Activated T-cell treated with anti-CD3 and anti-CD28 coated beads, Interleukin-2, amount 50 U/mL, for 24 hours (primary cell): ENCODE measurements at regions not wholly inside any gene's neighbourhood (a gene's known extent, or its start where the extent isn't known, plus 50 kb on each side); places are given as distances from the start of the nearest gene placed in this dataset.

Source experiments
- DNase-seq: peaks from one replicate; pipeline ENCODE4 v3.0.0-alpha.2; 2020
- H3K27ac Mint-ChIP-seq: 2 replicates; pipeline ENCODE4 v1.8.0; 2020; ENCODE audit warnings: mild to moderate bottlenecking, mixed read lengths
- H3K27me3 Mint-ChIP-seq: 2 replicates; pipeline ENCODE4 v1.8.0; 2020; ENCODE audit warnings: mixed read lengths
- H3K36me3 Mint-ChIP-seq: 2 replicates; pipeline ENCODE4 v1.8.0; 2020; ENCODE audit warnings: low read depth, mixed read lengths
- H3K4me1 Mint-ChIP-seq: 2 replicates; pipeline ENCODE4 v1.8.0; 2020; ENCODE audit warnings: low read depth, mixed read lengths
- H3K4me3 Mint-ChIP-seq: 2 replicates; pipeline ENCODE4 v1.8.0; 2020; ENCODE audit warnings: mild to moderate bottlenecking, moderate library complexity, mixed read lengths
- H3K9me3 Mint-ChIP-seq: 2 replicates; pipeline ENCODE4 v1.8.0; 2020; ENCODE audit warnings: mixed read lengths

DNA sequence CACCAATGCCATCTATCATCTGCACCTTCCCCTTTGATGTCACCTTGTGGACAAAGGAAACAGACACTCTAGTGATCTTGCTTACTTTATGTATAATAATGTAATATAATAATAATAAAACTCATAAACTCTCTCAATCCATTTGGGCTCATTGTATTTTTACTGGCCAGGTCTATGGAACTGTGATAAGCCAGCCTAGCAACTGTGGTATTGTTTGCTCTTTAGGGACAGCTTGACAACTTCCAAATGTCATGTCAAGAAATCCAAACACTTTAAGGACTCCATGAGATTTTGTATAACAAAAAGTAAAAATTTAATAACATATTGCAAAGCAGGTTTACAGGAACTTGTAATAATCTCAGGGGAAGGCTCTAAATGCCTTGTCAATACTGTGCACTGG is 1163.4 kb upstream of the TMPRSS15 start:
- Mint-ChIP-seq H3K4me3 (no peak overlapping the region), H3K9me3 (peaks cover 4% of the 10 kb centered on the region), H3K4me1 (no peaks in the 10 kb centered on the region), H3K27ac (no peak overlapping the region), H3K36me3 (no peaks in the 10 kb centered on the region), H3K27me3 (no peaks in the 10 kb centered on the region)
- DNase-seq = no peak

DNA sequence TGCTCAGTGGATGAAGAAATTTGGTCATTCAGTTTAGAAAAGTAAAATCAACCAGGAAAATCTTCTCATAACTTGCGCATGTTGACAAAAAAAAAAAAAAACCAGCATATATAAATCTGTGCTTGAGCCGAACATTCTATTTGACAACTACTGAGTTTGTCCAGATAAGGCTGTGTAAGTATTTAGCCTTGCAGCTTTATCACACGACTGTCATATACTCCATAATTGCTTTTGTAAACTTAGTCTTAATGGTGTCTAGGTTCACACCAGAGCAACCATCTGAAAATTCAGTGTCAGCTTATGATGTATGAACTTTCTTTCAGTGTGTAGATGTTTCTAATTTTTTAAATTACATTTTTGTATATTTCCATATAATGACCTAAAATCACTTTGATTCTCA is 1173.8 kb upstream of the TMPRSS15 start:
- Mint-ChIP-seq H3K9me3 (peaks cover 3% of the 10 kb centered on the region), H3K4me1 (no peaks in the 10 kb centered on the region), H3K4me3 (no peak overlapping the region), H3K27ac (no peak overlapping the region), H3K36me3 (no peaks in the 10 kb centered on the region), H3K27me3 (no peaks in the 10 kb centered on the region)
- no peak for DNase-seq

DNA sequence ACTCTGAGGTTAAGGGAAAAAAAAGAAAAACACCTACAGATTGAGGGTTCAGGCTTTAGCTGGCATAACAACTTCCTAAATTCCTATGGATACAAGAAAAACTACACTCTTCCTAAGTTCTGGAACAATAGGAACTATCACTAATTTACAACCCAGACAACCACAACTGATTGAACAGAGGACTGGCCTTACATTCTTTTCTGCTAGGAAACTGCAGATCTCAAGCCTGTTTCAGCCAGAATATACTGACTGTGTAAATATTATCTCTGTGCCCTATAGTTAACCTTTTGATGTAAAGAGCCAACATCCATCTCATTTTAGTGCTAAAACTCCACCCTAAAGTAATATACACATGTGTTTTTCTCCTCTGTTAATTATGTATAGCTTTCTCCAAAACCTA is 1186.5 kb upstream of the TMPRSS15 start:
- peaks cover 11% of the 10 kb centered on the region for H3K9me3 Mint-ChIP-seq
- no peaks in the 10 kb centered on the region for H3K36me3 Mint-ChIP-seq
- no peak for DNase-seq
- H3K27me3 Mint-ChIP-seq = no peaks in the 10 kb centered on the region
- H3K4me1 Mint-ChIP-seq = no peaks in the 10 kb centered on the region
- no peak overlapping the region for H3K4me3 Mint-ChIP-seq
- no peak overlapping the region for H3K27ac Mint-ChIP-seq

- DNase-seq = no peak
- H3K4me1 Mint-ChIP-seq = no peaks in the 10 kb centered on the region
- H3K27me3 Mint-ChIP-seq = no peaks in the 10 kb centered on the region
- peaks cover 13% of the 10 kb centered on the region for H3K9me3 Mint-ChIP-seq
- H3K27ac Mint-ChIP-seq = no peak overlapping the region
- no peaks in the 10 kb centered on the region for H3K36me3 Mint-ChIP-seq
- no peak overlapping the region for H3K4me3 Mint-ChIP-seq
Observed at GRCh38 chr21:19603011-19603593, 1199.5 kb upstream of the TMPRSS15 start.

DNA sequence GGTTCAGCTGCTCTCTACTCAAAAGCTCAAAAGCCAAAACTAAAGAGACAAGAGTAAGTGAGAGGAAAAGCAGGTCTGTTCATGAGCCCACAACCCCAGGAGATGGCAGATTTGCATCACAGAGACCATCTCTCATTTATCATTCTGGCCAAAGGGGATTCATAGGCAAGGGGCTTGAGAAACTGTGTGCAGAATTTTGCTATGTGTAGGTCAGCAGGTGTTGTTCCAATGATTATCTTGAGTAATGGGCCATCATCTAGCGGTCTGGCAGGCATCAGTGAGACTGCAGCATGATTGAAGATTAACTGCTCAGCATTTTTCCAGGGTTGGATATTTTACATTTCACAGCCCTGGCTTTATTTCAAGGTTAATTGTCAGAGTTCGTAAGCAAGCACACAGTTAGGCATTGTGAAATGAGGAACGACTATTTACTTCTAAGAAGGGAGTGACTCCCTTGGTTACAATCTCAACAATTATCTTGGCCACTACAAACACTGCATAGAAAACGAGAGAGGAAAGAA is 1204.6 kb upstream of the TMPRSS15 start:
- H3K27me3 Mint-ChIP-seq = no peaks in the 10 kb centered on the region
- peaks cover 6% of the 10 kb centered on the region for H3K9me3 Mint-ChIP-seq
- H3K27ac Mint-ChIP-seq = no peak overlapping the region
- DNase-seq = no peak
- no peaks in the 10 kb centered on the region for H3K4me1 Mint-ChIP-seq
- no peaks in the 10 kb centered on the region for H3K36me3 Mint-ChIP-seq
- no peak overlapping the region for H3K4me3 Mint-ChIP-seq

DNA sequence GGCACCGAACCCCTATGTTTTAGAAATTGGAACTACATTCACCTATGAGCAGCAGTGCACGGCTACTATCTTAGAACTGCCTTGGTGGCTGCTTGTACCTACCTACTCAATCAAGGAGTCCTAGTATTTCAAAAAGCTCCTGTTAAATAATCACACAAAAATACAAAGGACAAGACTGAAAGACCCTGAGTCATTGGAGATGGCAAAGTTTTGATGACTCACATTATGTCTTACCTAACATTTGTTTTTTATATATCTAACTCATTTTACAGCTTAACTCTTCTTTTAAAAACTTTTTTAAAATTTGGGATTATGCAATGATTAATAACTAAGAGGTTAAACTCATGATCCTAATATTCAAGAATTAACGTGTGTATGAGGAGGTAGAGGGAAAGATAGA is 1206.0 kb upstream of the TMPRSS15 start:
- H3K27ac Mint-ChIP-seq = no peak overlapping the region
- no peak for DNase-seq
- H3K36me3 Mint-ChIP-seq = no peaks in the 10 kb centered on the region
- no peaks in the 10 kb centered on the region for H3K27me3 Mint-ChIP-seq
- H3K4me3 Mint-ChIP-seq = no peak overlapping the region
- no peaks in the 10 kb centered on the region for H3K4me1 Mint-ChIP-seq
- peaks cover 10% of the 10 kb centered on the region for H3K9me3 Mint-ChIP-seq

DNA sequence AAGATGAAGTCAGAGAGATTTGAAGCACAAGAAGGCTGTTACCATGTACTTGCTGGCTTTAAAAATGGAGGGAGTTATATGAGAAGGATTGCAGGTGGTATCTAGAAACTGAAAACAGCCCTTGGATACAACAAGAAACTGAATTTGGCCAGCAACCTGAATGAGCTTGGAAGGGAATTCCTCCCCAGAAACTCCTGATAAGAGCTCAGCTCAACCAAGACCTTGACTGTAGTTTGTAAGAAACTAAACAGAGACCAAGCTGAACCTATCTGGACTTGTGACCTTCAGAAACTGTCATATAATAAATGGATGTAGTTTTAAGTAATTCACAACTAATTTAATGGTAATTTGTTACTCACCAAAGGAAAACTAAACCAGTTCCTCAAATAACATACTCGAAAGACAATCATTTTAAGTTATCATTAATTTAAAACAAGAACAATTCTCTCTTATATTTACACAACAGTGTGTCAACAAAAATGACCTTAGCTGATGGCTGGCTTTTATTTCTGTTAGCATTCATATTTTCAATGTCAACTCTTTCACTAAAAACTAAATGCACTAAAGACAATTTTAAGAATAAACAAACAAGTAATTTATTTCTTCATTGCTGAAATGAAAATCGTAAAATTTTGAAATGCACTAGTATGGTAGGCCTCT is 1218.4 kb upstream of the TMPRSS15 start:
- peaks cover 13% of the 10 kb centered on the region for H3K9me3 Mint-ChIP-seq
- no peaks in the 10 kb centered on the region for H3K36me3 Mint-ChIP-seq
- no peak for DNase-seq
- H3K27me3 Mint-ChIP-seq = no peaks in the 10 kb centered on the region
- no peak overlapping the region for H3K27ac Mint-ChIP-seq
- H3K4me1 Mint-ChIP-seq = no peaks in the 10 kb centered on the region
- no peak overlapping the region for H3K4me3 Mint-ChIP-seq

DNA sequence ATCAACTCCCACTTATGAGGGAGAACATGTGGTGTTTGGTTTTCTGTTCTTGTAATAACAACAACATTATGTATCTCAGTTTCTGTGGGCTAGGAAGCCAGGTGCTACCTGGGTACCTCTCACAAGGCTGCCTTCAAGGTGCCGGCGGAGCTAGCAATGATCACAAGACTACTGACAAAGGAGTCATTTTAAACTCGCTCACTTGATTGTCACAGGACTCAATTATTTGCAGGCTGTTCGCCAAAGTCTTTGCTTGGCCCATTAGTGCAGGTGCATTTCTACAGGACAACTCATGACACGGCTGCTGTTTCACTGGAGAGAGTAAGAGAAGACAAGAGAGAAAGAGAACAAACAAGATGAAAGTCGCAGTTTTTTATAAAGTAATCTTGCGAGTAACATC is 1237.4 kb upstream of the TMPRSS15 start:
- Mint-ChIP-seq H3K36me3 (no peaks in the 10 kb centered on the region), H3K4me3 (no peak overlapping the region), H3K27ac (no peak overlapping the region)

GRCh38 chr21:19648391-19648790 is 1244.8 kb upstream of the TMPRSS15 start:
- Mint-ChIP-seq H3K36me3 (no peaks in the 10 kb centered on the region), H3K4me3 (no peak overlapping the region), H3K27me3 (no peaks in the 10 kb centered on the region), H3K27ac (no peak overlapping the region), H3K9me3 (peaks cover 3% of the 10 kb centered on the region), H3K4me1 (no peaks in the 10 kb centered on the region)
- DNase-seq = no peak

More for the DNA sequence above, 1237.4 kb upstream of the TMPRSS15 start:
- H3K9me3 Mint-ChIP-seq = peaks cover 6% of the 10 kb centered on the region
- DNase-seq = no peak
- H3K4me1 Mint-ChIP-seq = no peaks in the 10 kb centered on the region
- H3K27me3 Mint-ChIP-seq = no peaks in the 10 kb centered on the region

- no peaks in the 10 kb centered on the region for H3K36me3 Mint-ChIP-seq
- H3K27me3 Mint-ChIP-seq = no peaks in the 10 kb centered on the region
- DNase-seq = no peak
- H3K27ac Mint-ChIP-seq = no peak overlapping the region
- H3K4me3 Mint-ChIP-seq = no peak overlapping the region
- H3K9me3 Mint-ChIP-seq = peaks cover 19% of the 10 kb centered on the region
- H3K4me1 Mint-ChIP-seq = no peaks in the 10 kb centered on the region
Observed at GRCh38 chr21:19683492-19683891, 1279.9 kb upstream of the TMPRSS15 start.

DNA sequence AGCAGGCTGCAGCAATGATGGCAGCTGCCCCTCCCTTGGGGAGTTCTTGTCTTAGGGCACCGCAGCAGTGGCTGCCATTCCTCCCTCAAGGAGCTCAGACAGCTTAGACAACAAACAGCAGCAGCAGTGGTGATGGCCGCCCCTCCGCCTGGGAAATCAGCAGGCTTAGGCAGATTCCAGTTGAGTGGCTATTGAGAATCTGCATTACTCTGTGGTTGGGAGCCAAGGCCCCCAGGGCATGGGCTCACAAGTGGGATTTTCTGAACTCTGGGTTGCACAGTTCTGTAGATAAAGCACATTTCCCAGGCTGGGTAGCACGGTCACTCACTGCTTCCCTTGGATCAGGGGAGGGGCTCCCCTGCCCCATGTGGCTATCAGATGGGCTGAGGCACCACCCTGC is 1280.7 kb upstream of the TMPRSS15 start:
- Mint-ChIP-seq H3K27ac (no peak overlapping the region), H3K27me3 (no peaks in the 10 kb centered on the region), H3K36me3 (no peaks in the 10 kb centered on the region), H3K4me3 (no peak overlapping the region), H3K4me1 (no peaks in the 10 kb centered on the region), H3K9me3 (peaks cover 16% of the 10 kb centered on the region)
- DNase-seq = no peak

- Mint-ChIP-seq H3K27me3 (no peaks in the 10 kb centered on the region), H3K4me1 (no peaks in the 10 kb centered on the region), H3K27ac (no peak overlapping the region), H3K9me3 (peaks cover 13% of the 10 kb centered on the region), H3K4me3 (no peak overlapping the region), H3K36me3 (no peaks in the 10 kb centered on the region)
- no peak for DNase-seq
Observed at GRCh38 chr21:19692231-19692630, 1288.6 kb upstream of the TMPRSS15 start.

DNA sequence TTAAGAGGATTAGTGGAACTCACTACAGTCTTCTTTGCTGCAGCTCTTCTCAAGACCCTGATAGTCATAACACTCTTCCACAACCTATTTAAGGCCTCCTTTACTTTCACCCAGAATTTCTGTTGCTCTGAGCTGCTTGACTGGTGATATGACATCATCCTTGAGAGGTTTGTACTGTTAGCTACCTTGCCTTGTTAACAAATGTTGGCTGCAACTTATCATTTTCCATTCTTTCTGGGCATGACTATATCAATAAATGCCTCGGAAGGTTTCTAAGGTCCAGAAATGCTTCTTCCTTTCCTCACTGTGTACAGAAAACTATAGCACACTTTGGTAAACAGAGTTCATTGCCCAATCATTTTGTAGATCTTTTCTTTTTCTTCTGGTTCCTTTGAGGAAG is 1292.2 kb upstream of the TMPRSS15 start:
- H3K36me3 Mint-ChIP-seq = no peaks in the 10 kb centered on the region
- H3K27ac Mint-ChIP-seq = no peak overlapping the region
- H3K4me1 Mint-ChIP-seq = no peaks in the 10 kb centered on the region
- H3K27me3 Mint-ChIP-seq = no peaks in the 10 kb centered on the region
- peaks cover 11% of the 10 kb centered on the region for H3K9me3 Mint-ChIP-seq
- H3K4me3 Mint-ChIP-seq = no peak overlapping the region
- no peak for DNase-seq

GRCh38 chr21:19700476-19700875 is 1296.9 kb upstream of the TMPRSS15 start:
- H3K36me3 Mint-ChIP-seq = no peaks in the 10 kb centered on the region
- H3K27me3 Mint-ChIP-seq = no peaks in the 10 kb centered on the region
- H3K9me3 Mint-ChIP-seq = peaks cover 9% of the 10 kb centered on the region
- H3K27ac Mint-ChIP-seq = no peak overlapping the region
- no peak for DNase-seq
- no peaks in the 10 kb centered on the region for H3K4me1 Mint-ChIP-seq
- no peak overlapping the region for H3K4me3 Mint-ChIP-seq

- H3K4me3 Mint-ChIP-seq = no peak overlapping the region
Observed at GRCh38 chr21:19702726-19703125, 1295.5 kb upstream of the NCAM2 start.

More at GRCh38 chr21:19702726-19703125, 1295.5 kb upstream of the NCAM2 start:
- Mint-ChIP-seq H3K9me3 (peaks cover 11% of the 10 kb centered on the region), H3K4me1 (no peaks in the 10 kb centered on the region), H3K27ac (no peak overlapping the region), H3K27me3 (no peaks in the 10 kb centered on the region), H3K36me3 (no peaks in the 10 kb centered on the region)
- no peak for DNase-seq
